ENCODE measurements at regions not wholly inside any gene's neighbourhood (a gene's known extent, or its start where the extent isn't known, plus 50 kb on each side); places are given as distances from the start of the nearest gene placed in this dataset.
"Not testable (repeated sequence)": the region's sequence is repeated elsewhere in the genome, so short reads cannot be mapped to it uniquely, and the experiment has no call there.

GRCh38 chr9:79061752-79062616 is 509.8 kb upstream of the TLE4 start:
- H3K4me3 Mint-ChIP-seq = no peak overlapping the region
- CTCF ChIA-PET = no interaction called here
- POLR2A ChIA-PET = no interaction called here

DNA sequence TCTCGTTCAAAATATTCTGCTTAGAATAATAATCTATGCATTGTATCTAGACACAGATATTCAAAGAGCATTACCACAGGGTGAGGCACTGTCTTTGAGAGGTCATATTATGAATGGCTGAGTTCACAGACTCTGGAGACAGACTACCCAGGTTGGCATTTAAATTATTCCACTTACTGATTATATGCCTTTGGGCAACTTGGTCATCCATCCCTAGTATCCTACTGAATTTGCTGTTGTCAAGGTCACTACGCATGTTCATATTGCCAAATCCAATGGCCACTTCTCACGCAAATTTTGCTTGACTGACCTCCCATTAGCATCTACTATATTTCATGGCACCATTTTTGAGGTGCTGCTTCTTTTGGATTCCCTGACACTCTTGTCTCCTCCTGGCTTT is 498.6 kb upstream of the TLE4 start:
- Histone ChIP-seq H3K9me3 (ENCODE audit: low read length) (no peaks in the 10 kb centered on the region), H3K36me3 (ENCODE audit: insufficient read depth, low read length) (no peaks in the 10 kb centered on the region), H3K27ac (ENCODE audit: low read depth, low read length) (no peak overlapping the region), H3K4me1 (ENCODE audit: insufficient read depth, low read length) (no peaks in the 10 kb centered on the region), H3K27me3 (ENCODE audit: insufficient read depth, low read length, poor library complexity, severe bottlenecking) (no peaks in the 10 kb centered on the region), H3K4me3 (ENCODE audit: low read length) (no peak overlapping the region)
- H3K27me3 Mint-ChIP-seq = no peaks in the 10 kb centered on the region
- CTCF ChIA-PET = no interaction called here
- DNase-seq = no peak
- H3K4me1 Mint-ChIP-seq = no peaks in the 10 kb centered on the region
- no peak overlapping the region for H3K27ac Mint-ChIP-seq
- POLR2A ChIA-PET = no interaction called here
- H3K4me3 Mint-ChIP-seq = no peak overlapping the region
- H3K36me3 Mint-ChIP-seq = no peaks in the 10 kb centered on the region
- peaks cover 0 to 8% (median 3%) of the 10 kb centered on the region in 5 donors for H3K9me3 Mint-ChIP-seq

More at GRCh38 chr9:79061752-79062616, 509.8 kb upstream of the TLE4 start:
- Mint-ChIP-seq H3K4me1 (no peaks in the 10 kb centered on the region), H3K9me3 (peaks cover 0 to 11% (median 0%) of the 10 kb centered on the region in 5 donors), H3K27ac (no peak overlapping the region), H3K36me3 (no peaks in the 10 kb centered on the region), H3K27me3 (no peaks in the 10 kb centered on the region)
- Histone ChIP-seq H3K4me1 (ENCODE audit: insufficient read depth, low read length) (no peaks in the 10 kb centered on the region), H3K9me3 (ENCODE audit: low read length) (no peaks in the 10 kb centered on the region), H3K27ac (ENCODE audit: low read depth, low read length) (no peak overlapping the region), H3K27me3 (ENCODE audit: insufficient read depth, low read length, poor library complexity, severe bottlenecking) (no peaks in the 10 kb centered on the region), H3K36me3 (ENCODE audit: insufficient read depth, low read length) (no peaks in the 10 kb centered on the region), H3K4me3 (ENCODE audit: low read length) (no peak overlapping the region)
- DNase-seq = no peak

GRCh38 chr9:79080536-79080935 is 491.2 kb upstream of the TLE4 start:
- H3K36me3 ChIP-seq (ENCODE audit: insufficient read depth, low read length) = no peaks in the 10 kb centered on the region
- Mint-ChIP-seq H3K27ac (no peak overlapping the region), H3K27me3 (no peaks in the 10 kb centered on the region), H3K36me3 (no peaks in the 10 kb centered on the region), H3K9me3 (peaks cover 2 to 5% (median 4%) of the 10 kb centered on the region in 5 donors), H3K4me3 (no peak overlapping the region), H3K4me1 (no peaks in the 10 kb centered on the region)
- ChIA-PET POLR2A (no interaction called here), CTCF (no interaction called here)
- no peak overlapping the region for H3K27ac ChIP-seq (ENCODE audit: low read depth, low read length)
- H3K4me1 ChIP-seq (ENCODE audit: insufficient read depth, low read length) = no peaks in the 10 kb centered on the region
- H3K4me3 ChIP-seq (ENCODE audit: low read length) = no peak overlapping the region
- H3K9me3 ChIP-seq (ENCODE audit: low read length) = no peaks in the 10 kb centered on the region
- no peaks in the 10 kb centered on the region for H3K27me3 ChIP-seq (ENCODE audit: insufficient read depth, low read length, poor library complexity, severe bottlenecking)
- no peak for DNase-seq

GRCh38 chr9:79083621-79084020 is 488.1 kb upstream of the TLE4 start:
- H3K27me3 Mint-ChIP-seq = no peaks in the 10 kb centered on the region
- Histone ChIP-seq H3K27ac (ENCODE audit: low read depth, low read length) (no peak overlapping the region), H3K36me3 (ENCODE audit: insufficient read depth, low read length) (no peaks in the 10 kb centered on the region), H3K27me3 (ENCODE audit: insufficient read depth, low read length, poor library complexity, severe bottlenecking) (no peaks in the 10 kb centered on the region), H3K4me3 (ENCODE audit: low read length) (no peak overlapping the region), H3K4me1 (ENCODE audit: insufficient read depth, low read length) (no peaks in the 10 kb centered on the region), H3K9me3 (ENCODE audit: low read length) (no peaks in the 10 kb centered on the region)
- DNase-seq = no peak
- H3K4me3 Mint-ChIP-seq = no peak overlapping the region
- peaks cover 0 to 7% (median 1%) of the 10 kb centered on the region in 5 donors for H3K9me3 Mint-ChIP-seq
- no peaks in the 10 kb centered on the region for H3K4me1 Mint-ChIP-seq
- H3K36me3 Mint-ChIP-seq = no peaks in the 10 kb centered on the region
- ChIA-PET CTCF (no interaction called here), POLR2A (no interaction called here)
- H3K27ac Mint-ChIP-seq = no peak overlapping the region

GRCh38 chr9:79087133-79087532 is 484.6 kb upstream of the TLE4 start:
- Histone ChIP-seq H3K4me1 (ENCODE audit: insufficient read depth, low read length) (no peaks in the 10 kb centered on the region), H3K27ac (ENCODE audit: low read depth, low read length) (no peak overlapping the region), H3K4me3 (ENCODE audit: low read length) (no peak overlapping the region), H3K9me3 (ENCODE audit: low read length) (no peaks in the 10 kb centered on the region), H3K36me3 (ENCODE audit: insufficient read depth, low read length) (no peaks in the 10 kb centered on the region), H3K27me3 (ENCODE audit: insufficient read depth, low read length, poor library complexity, severe bottlenecking) (no peaks in the 10 kb centered on the region)
- H3K27me3 Mint-ChIP-seq = no peaks in the 10 kb centered on the region
- H3K27ac Mint-ChIP-seq = no peak overlapping the region
- no peaks in the 10 kb centered on the region for H3K36me3 Mint-ChIP-seq
- no peak for DNase-seq
- ChIA-PET CTCF (no interaction called here), POLR2A (no interaction called here)
- H3K9me3 Mint-ChIP-seq = peaks cover 0 to 8% (median 6%) of the 10 kb centered on the region in 5 donors
- no peak overlapping the region for H3K4me3 Mint-ChIP-seq
- no peaks in the 10 kb centered on the region for H3K4me1 Mint-ChIP-seq

DNA sequence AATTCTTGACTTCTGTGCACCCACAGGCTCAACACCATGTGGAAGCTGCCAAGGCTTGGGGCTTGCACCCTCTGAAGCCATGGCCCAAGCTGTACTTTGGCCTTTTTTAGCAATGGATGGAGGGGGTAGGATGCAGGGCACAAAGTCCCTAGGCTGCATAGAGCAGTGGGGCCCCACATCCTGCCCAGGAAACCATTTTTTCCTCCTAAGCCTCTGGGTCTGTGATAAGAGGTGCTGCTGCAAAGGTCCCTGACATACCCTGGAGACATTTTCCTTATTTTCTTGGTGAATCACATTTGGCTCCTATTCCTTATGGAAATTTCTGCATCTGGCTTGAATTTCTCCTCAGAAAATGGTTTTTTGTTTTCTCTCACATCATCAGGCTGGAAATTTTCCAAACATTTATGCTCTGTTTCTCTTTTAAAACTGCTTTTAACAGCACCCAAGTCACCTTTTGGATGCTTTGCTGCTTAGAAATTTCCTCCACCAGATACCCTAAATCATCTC is 482.7 kb upstream of the TLE4 start:
- no peaks in the 10 kb centered on the region for H3K27me3 ChIP-seq (ENCODE audit: insufficient read depth, low read length, poor library complexity, severe bottlenecking)
- no peak overlapping the region for H3K27ac ChIP-seq (ENCODE audit: low read depth, low read length)
- H3K4me1 ChIP-seq (ENCODE audit: insufficient read depth, low read length) = no peaks in the 10 kb centered on the region
- Mint-ChIP-seq H3K4me1 (no peaks in the 10 kb centered on the region), H3K9me3 (peaks cover 0 to 8% (median 6%) of the 10 kb centered on the region in 5 donors), H3K36me3 (no peaks in the 10 kb centered on the region), H3K27me3 (no peaks in the 10 kb centered on the region), H3K4me3 (no peak overlapping the region), H3K27ac (no peak overlapping the region)
- H3K36me3 ChIP-seq (ENCODE audit: insufficient read depth, low read length) = no peaks in the 10 kb centered on the region
- POLR2A ChIA-PET = no interaction called here
- no peak for DNase-seq
- H3K9me3 ChIP-seq (ENCODE audit: low read length) = no peaks in the 10 kb centered on the region
- no peak overlapping the region for H3K4me3 ChIP-seq (ENCODE audit: low read length)
- CTCF ChIA-PET = no interaction called here

GRCh38 chr9:79089851-79090250 is 481.9 kb upstream of the TLE4 start:
- H3K27ac Mint-ChIP-seq; DNase-seq; H3K4me3 Mint-ChIP-seq; H3K9me3 Mint-ChIP-seq; CTCF ChIA-PET; H3K36me3 ChIP-seq (ENCODE audit: insufficient read depth, low read length); H3K9me3 ChIP-seq (ENCODE audit: low read length); H3K4me1 ChIP-seq (ENCODE audit: insufficient read depth, low read length); H3K27me3 ChIP-seq (ENCODE audit: insufficient read depth, low read length, poor library complexity, severe bottlenecking); H3K4me3 ChIP-seq (ENCODE audit: low read length); POLR2A ChIA-PET; H3K4me1 Mint-ChIP-seq; H3K27ac ChIP-seq (ENCODE audit: low read depth, low read length); H3K36me3 Mint-ChIP-seq; H3K27me3 Mint-ChIP-seq: not testable (repeated sequence)

DNA sequence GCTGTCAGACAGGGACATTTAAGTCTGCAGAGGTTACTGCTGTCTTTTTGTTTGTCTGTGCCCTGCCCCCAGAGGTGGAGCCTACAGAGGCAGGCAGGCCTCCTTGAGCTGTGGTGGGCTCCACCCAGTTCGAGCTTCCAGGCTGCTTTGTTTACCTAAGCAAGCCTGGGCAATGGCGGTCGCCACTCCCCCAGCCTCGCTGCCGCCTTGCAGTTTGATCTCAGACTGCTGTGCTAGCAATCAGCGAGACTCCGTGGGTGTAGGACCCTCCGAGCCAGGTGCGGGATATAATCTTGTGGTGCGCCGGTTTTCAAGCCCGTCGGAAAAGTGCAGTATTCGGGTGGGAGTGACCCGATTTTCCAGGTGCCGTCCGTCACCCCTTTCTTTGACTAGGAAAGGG is 468.5 kb upstream of the TLE4 start:
- not testable (repeated sequence) for H3K27me3 Mint-ChIP-seq, H3K36me3 Mint-ChIP-seq

More for the DNA sequence above, 468.5 kb upstream of the TLE4 start:
- POLR2A ChIA-PET; H3K4me3 ChIP-seq (ENCODE audit: low read length); H3K36me3 ChIP-seq (ENCODE audit: insufficient read depth, low read length); H3K27ac Mint-ChIP-seq; H3K4me1 Mint-ChIP-seq; H3K4me3 Mint-ChIP-seq; CTCF ChIA-PET; H3K9me3 ChIP-seq (ENCODE audit: low read length); H3K27me3 ChIP-seq (ENCODE audit: insufficient read depth, low read length, poor library complexity, severe bottlenecking); H3K4me1 ChIP-seq (ENCODE audit: insufficient read depth, low read length); H3K27ac ChIP-seq (ENCODE audit: low read depth, low read length); DNase-seq: not testable (repeated sequence)
- H3K9me3 Mint-ChIP-seq = peaks cover 0 to 14% (median 4%) of the 10 kb centered on the region in 5 donors
